ENCODE measurements at regions not wholly inside any gene's neighbourhood (a gene's known extent, or its start where the extent isn't known, plus 50 kb on each side); places are given as distances from the start of the nearest gene placed in this dataset.

DNA sequence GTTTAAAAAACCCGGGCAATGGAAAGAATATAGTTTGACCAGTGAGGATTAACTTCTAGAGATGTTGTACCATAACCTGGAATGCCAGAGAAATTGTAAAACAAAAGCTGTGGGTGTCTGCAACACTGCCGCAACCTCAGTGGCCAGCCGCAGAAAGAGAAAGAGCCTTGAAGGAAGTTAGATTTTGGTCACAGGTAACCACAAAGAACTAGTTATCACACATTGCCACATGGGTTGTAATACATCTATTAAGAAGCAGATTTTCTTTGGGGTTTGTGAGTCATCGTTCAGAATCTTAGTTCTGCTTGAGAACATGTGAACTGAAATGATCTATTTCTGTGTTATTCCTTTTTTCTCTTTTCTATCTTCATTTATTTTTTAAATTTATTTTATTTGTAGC lies 222.9 kb upstream of the AGAP1 start:
- intact Hi-C loops (cut with micrococcal nuclease) = no loop called here
- no peak for DNase-seq
- no peak for ATAC-seq (ENCODE audit: low read depth)
- Mint-ChIP-seq H3K4me3 (no peak overlapping the region), H3K27me3 (peaks cover 46% of the 10 kb centered on the region), H3K9me3 (no peaks in the 10 kb centered on the region), H3K4me1 (no peaks in the 10 kb centered on the region), H3K27ac (no peak overlapping the region), H3K36me3 (ENCODE audit: low read depth) (no peaks in the 10 kb centered on the region)
- ChIA-PET POLR2A (no interaction called here), CTCF (no interaction called here)
- TF ChIP-seq, protein P1, sequence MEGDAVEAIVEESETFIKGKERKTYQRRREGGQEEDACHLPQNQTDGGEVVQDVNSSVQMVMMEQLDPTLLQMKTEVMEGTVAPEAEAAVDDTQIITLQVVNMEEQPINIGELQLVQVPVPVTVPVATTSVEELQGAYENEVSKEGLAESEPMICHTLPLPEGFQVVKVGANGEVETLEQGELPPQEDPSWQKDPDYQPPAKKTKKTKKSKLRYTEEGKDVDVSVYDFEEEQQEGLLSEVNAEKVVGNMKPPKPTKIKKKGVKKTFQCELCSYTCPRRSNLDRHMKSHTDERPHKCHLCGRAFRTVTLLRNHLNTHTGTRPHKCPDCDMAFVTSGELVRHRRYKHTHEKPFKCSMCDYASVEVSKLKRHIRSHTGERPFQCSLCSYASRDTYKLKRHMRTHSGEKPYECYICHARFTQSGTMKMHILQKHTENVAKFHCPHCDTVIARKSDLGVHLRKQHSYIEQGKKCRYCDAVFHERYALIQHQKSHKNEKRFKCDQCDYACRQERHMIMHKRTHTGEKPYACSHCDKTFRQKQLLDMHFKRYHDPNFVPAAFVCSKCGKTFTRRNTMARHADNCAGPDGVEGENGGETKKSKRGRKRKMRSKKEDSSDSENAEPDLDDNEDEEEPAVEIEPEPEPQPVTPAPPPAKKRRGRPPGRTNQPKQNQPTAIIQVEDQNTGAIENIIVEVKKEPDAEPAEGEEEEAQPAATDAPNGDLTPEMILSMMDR (IDR thresholded peaks at IDR 0.05) = no peak

DNA sequence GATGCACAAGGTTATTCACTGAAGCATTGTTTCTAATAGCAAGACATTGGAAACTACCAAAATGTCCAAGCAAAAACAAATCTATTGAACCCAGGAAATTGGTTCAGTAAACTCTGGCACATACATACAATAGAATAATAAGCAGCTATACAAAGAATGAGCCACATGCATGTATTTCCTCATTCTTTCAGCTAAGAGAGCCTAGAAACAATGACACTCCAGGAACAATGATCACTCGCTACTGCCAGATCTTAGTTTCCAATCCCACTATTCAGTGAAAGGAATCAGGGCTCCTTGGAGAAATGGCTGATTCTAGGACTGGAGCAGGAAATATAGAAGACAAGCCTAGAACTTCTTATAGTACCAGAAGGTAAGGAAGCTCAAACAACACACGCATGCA lies 221.9 kb upstream of the AGAP1 start:
- ATAC-seq (ENCODE audit: low read depth) (no peak), DNase-seq (no peak)
- peaks cover 2% of the 10 kb centered on the region for H3K9me3 Mint-ChIP-seq
- ChIA-PET CTCF (no interaction called here), POLR2A (no interaction called here)
- no peak overlapping the region for H3K27ac Mint-ChIP-seq
- H3K4me1 Mint-ChIP-seq = no peaks in the 10 kb centered on the region
- H3K36me3 Mint-ChIP-seq (ENCODE audit: low read depth) = no peaks in the 10 kb centered on the region
- TF ChIP-seq, protein P1 (IDR thresholded peaks at IDR 0.05) = no peak
- no peak overlapping the region for H3K4me3 Mint-ChIP-seq
- peaks cover 41% of the 10 kb centered on the region for H3K27me3 Mint-ChIP-seq
- intact Hi-C loops (cut with micrococcal nuclease) = no loop called here

DNA sequence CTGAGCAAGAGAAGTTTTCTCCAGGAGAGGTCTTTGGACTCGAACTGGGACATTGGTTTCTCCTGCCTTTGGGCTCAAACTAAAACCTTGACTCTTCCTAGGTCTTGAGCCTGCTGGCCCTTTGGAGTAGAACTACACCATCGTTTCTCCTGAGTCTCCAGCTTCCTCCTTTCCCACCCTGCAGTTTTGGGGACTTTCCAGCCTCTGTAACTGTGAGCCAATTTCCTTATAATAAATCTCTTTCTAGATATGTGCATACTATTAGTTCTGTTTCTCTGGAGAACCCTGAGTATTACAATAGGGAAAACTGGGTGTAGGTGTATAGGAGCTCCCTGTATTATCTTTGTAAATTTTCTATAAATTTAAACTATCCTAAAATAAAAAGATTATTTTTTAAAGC lies 219.8 kb upstream of the AGAP1 start:
- no peaks in the 10 kb centered on the region for H3K4me1 Mint-ChIP-seq
- intact Hi-C loops (cut with micrococcal nuclease) = no loop called here
- peaks cover 26% of the 10 kb centered on the region for H3K27me3 Mint-ChIP-seq
- POLR2A ChIA-PET = no interaction called here
- CTCF ChIA-PET = no interaction called here
- DNase-seq (no peak), ATAC-seq (ENCODE audit: low read depth) (no peak)
- no peak overlapping the region for H3K4me3 Mint-ChIP-seq
- peaks cover 2% of the 10 kb centered on the region for H3K9me3 Mint-ChIP-seq
- TF ChIP-seq, protein P1 (IDR thresholded peaks at IDR 0.05) = no peak
- no peak overlapping the region for H3K27ac Mint-ChIP-seq
- H3K36me3 Mint-ChIP-seq (ENCODE audit: low read depth) = no peaks in the 10 kb centered on the region

DNA sequence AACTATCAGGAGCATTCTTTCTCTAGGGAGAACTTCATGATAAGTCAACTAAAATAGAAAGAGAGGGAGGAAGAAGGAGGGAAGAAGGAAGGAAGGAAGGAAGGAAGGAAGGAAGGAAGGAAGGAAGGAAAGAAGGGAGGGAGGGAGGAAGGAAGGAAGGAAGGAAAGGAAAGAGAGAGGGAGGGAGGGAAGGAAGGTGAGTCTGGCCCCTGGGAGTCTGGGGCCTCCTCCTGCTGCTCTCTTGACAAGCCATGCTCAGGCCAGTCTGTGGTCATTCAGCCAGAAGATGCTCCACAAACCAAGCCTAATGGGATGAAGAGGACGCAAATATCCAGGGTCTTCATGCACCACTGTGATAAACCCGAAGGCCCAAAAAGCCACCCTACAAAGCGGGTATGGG lies 216.4 kb upstream of the AGAP1 start:
- no peaks in the 10 kb centered on the region for H3K36me3 Mint-ChIP-seq (ENCODE audit: low read depth)
- no peaks in the 10 kb centered on the region for H3K4me1 Mint-ChIP-seq
- intact Hi-C loops (cut with micrococcal nuclease) = no loop called here
- ChIA-PET CTCF (no interaction called here), POLR2A (no interaction called here)
- no peak for ATAC-seq (ENCODE audit: low read depth)
- TF ChIP-seq, protein P1 (IDR thresholded peaks at IDR 0.05) = no peak
- H3K27me3 Mint-ChIP-seq = peaks cover 3% of the 10 kb centered on the region
- H3K27ac Mint-ChIP-seq = no peak overlapping the region
- no peak for DNase-seq
- peaks cover 2% of the 10 kb centered on the region for H3K9me3 Mint-ChIP-seq
- H3K4me3 Mint-ChIP-seq = no peak overlapping the region

DNA sequence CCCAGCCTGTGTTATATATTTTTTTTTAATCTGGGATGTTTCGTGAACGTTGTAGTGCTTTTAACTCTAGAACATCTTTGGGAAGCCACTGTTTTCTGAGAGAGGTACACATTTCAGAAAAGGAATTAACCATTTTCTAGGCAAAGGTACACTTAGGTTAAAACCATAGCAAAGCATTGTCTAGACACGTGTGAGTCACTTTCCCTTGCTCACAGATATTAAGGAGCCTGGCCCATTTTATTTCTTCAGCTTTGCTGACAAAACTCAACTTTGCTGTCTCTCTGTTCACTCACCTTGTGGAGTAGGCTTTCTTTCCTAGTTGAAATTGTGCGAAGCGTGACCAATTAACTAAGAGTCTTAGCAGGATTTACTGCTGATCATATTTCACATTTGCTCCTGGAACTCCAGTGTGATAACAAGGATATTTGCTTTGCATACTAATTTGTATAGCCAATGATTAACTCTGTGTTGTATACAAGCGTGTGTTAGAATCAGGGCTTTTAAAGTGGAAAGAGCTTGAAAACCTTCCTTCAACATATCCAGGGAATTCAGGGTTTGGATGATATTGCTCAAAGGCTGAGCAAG lies 215.0 kb upstream of the AGAP1 start:
- ChIA-PET POLR2A (no interaction called here), CTCF (no interaction called here)
- H3K9me3 Mint-ChIP-seq = peaks cover 2% of the 10 kb centered on the region
- ATAC-seq (ENCODE audit: low read depth) (no peak), DNase-seq (no peak)
- no peak overlapping the region for H3K27ac Mint-ChIP-seq
- intact Hi-C loops (cut with micrococcal nuclease) = no loop called here
- no peaks in the 10 kb centered on the region for H3K4me1 Mint-ChIP-seq
- TF ChIP-seq, protein P1 (IDR thresholded peaks at IDR 0.05) = no peak
- no peaks in the 10 kb centered on the region for H3K36me3 Mint-ChIP-seq (ENCODE audit: low read depth)
- no peak overlapping the region for H3K4me3 Mint-ChIP-seq
- H3K27me3 Mint-ChIP-seq = peaks cover 3% of the 10 kb centered on the region
